Dedifferentiated amniotic fluid mesenchymal stem cell (primary cell): ENCODE measurements at regions not wholly inside any gene's neighbourhood (a gene's known extent, or its start where the extent isn't known, plus 50 kb on each side); places are given as distances from the start of the nearest gene placed in this dataset.

Experiments used
- DNase-seq: peaks from one replicate; pipeline ENCODE4 v3.0.0-alpha.2; 2016; ENCODE audit errors: extremely low spot score

DNA sequence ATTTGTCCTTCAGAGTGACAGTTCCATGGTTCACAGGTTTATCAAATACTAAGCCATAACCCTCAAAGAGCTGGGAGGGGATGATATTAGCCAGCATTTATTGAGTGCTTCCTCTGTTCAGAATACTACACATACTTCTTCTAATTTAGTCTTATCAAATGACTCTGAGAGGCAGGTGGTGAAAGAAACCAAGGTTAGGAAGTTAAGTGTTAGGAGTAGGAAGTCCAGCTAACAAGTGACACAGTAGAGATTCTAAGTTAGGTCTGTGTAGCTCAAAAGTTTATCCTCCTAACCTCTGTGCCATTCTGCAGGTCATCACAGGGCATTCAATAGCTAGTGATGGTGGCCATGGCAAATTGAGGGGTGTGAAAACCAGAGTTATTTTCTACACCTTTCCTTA, 198.3 kb upstream of the MID1 start:
- no peak for DNase-seq

DNA sequence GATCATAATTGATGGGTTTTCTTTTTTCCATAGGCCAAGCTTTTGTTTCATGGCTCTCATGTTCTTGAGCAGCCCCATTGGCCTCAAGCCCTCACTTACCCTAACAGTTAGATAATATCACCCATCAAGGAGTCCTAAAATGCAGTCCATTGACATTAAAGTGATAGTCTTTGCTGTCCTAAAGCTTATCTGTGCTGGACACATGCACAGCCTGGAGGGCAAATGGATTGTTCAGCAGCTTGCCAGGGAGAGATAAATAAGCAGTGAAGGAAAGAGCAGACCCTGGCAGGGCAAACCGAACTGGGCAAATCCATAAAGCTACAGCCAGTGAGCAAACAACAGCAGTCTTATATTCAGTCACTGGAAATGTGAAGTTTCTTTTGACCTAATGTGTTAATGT, 199.6 kb upstream of the MID1 start:
- DNase-seq, result no peak

DNA sequence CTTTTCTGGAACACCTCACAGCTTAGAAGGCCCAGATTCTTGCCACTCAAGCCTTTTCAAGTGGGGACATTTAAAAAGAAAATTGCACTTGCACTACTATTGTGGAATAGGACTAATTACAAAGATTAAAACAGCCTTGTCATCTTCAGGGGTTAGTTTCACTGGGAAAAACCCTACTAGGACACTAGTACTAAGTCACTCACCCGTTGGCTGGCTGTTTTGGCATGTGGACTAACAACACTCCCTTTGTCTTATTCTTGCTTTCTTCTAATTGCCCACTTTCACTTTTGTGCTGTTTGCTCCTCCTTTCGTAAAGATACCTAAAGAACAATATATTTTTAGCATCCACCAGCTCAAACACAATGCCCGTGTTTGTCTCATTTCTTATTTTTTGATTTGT, 200.9 kb upstream of the MID1 start:
- no peak for DNase-seq

GRCh38 chrX:10828036-10828435, 207.7 kb upstream of the MID1 start:
- no peak for DNase-seq

DNA sequence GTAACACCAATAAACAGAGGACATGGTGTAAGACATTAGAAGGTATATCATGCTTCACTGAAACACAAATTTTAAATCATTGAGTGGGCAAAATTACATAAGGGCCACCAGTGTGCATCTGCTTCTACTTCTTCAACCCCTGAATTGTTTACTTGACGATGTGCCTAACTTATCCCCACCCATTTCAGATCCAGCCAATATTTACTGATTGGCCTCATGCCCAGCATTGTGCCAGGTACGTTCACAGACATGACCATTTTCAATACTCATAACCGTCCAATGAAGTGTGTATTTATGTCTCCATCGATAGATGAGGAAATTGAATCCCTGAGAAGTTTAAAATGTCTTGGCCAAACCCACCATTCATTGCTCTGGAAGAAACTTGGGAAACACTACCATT, 208.3 kb upstream of the MID1 start:
- no peak for DNase-seq

DNA sequence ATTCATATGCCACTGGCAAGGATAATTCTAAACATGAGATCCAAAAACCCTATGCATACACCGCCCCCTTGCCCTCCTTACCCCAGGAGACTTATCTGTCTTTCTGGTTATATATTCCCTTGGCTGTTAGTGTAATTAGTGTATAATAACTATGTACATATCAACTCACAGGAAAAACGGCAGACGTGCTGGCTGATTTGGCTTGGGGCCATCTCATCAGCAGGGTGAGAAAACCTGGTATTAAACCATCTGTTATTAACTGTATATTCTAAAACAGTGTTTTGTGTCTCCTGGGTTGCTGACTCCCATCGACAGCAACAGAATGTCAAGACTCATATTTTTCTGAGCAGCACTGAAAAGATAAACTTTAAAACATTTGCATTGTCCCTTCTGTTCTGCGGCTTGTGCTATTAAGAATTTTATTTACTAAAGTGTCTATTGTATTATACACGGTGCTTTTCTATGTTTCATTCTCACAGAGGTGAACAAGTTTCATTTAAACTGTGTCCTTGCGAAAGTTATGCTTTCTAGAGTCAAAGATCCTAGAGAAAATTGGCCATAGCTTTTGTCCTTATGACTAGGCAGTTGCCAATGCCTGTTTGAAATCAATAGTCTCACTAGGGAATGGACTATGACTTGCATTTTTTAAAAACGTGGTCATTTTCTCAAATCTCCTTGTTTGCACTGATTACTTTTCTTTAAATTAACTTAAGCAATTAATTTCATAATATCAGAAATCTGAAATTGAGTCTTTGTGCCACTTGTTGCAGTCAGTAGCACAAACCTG, 211.5 kb upstream of the MID1 start:
- no peak for DNase-seq

DNA sequence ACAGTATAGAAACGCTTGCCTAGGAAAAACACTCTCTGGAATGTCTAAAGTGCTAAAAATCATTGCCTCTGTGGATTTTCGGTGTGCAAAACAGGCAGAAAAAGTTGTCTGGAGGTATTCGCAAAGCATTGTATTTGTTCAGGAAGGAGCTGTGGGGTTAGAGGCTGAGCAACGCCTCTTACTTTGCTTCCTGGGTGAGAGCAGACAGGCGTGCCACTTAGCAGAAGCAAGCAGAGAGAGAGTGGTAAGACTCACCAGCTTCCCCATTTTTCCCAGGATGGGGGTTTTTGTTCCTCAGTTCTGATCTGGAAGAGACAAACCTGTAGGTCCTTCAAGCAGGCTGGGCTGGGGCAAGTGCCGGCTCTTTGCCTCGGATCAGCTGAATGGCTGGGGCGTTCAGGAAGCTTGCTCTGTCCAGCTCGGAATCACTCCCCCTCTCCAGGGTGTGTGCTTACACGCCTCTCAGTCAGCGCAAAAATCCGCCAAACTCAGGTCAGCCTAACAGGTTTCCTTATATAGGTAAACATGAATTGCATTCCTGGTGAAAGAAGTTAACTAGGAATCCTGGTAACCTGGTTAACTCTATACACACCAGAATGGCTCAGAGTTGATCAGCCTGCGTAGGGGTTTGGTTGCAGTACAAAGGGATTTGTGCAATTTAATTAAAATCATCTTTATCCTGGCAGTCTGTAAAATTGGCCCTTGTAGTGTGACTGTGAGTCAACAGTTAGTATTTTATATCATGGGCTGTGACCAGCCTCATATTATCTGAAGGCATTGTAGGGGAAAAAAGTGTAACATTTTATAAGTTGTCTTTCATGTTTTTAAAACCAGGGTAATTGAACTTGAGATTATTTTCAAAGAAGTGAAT, 213.1 kb upstream of the MID1 start:
- DNase-seq, result no peak

DNA sequence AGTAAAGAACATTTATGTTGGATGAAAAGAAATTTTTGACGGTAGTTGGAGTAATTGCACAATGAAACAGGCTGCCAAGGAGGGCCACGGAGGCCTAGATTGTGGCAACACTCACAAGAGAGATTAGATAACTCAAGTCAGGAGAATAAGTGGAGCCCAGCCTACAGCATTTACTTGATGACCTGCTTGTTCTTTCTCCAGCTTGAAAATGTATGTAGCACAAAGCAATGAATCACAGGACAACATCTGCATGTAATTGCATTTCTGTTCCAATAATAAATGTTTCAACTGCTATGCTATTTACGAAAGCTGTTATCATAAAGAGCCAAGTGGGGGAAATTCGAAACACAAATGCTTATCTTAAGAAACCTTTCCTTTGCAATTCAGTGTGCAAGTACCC, 221.2 kb upstream of the MID1 start:
- DNase-seq, result no peak

DNA sequence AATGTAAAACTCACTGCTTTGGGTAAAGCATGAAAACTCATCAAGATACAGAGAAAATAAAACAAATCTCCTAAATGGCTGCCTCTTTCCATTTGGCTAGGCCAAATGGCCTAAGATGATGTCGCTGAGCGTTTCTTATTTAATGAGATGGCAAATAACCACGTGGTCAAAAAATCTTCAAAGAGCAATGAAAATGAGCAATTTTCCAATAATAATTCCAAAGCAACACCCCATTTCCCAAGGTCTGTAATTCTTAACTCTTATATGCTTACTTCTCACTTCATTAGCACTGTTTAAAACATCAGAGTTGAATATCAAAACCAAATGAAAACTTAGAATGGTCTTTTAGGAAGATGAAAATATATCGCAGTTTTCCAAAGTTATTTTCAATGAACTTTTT, 222.3 kb upstream of the MID1 start:
- no peak for DNase-seq

GRCh38 chrX:10847333-10847732, 226.9 kb upstream of the MID1 start:
- DNase-seq, result no peak

DNA sequence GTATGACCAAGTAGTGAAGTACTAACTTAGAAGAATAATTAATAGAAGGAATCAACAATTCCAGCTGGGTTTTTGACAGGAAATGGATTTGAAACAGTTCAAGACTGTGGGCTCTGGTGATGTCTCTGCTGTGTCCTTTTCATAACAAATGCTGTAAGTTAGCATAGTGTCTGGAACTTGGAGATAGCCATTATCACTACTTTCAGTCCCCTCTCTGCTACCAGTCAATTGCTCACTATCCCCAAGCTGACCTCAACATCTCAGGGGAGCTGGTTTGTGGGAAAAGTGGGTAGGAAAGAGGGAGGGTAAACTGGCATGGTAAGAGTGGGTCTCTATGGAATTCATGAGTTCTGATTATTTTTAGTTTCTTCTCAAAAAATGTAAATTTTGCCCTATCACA, 231.4 kb upstream of the MID1 start:
- no peak for DNase-seq

DNA sequence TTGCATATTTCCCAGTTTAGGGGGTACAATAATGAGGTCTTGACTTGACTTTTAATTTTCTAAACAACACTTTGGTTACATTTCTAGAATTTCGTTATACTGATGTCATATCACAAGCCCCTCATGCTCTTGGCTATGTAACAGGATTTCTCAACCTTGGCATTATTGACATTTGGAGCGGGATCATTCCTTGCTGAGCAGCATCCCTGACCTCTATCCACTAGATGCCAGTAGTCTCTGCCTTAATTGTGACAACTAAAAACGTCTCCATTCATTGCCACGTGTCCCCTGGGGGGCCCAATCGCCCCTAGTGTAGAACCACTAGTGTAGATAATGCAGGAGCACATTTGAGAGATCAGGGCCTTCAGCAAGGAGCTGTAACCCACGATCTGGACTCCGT, 234.2 kb upstream of the MID1 start:
- DNase-seq, result no peak

DNA sequence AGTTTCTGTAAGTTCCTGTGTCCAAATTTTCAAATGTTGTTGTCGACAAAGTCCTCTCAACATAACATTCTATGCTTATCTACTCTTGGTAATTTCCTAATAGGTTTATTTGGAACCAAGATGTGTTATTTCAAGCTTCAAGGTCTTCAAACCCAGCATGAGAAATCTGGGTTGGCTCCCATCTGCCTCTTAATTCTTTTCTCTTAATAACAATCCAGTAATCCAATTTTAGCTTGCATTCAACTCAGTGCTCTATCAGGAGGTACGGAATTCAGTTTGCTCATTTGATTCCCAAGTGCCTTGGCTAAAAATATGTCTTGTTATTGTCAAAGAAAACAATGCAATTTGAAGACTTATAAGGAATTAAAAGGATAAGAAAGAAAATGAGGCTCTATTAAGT, 235.5 kb upstream of the MID1 start:
- DNase-seq, result no peak

DNA sequence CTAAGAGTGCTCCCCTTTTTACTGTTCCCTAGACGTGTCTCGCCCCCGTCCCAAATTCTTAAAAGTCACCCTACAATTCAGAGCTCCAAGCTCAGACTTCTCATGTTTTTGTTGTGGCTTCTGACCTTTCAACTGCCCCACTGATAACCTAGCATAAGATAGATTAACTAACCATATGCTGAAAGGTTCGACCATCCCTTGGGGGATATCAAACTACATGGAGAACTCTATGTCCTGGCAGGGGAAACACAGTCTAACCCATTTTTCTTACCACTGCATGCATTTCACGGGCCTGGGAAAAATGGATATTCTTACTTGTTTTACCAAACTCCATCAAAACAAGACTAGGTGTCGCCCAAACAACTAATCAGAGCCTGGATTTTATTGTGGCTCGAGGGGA, 236.4 kb upstream of the MID1 start:
- no peak for DNase-seq

DNA sequence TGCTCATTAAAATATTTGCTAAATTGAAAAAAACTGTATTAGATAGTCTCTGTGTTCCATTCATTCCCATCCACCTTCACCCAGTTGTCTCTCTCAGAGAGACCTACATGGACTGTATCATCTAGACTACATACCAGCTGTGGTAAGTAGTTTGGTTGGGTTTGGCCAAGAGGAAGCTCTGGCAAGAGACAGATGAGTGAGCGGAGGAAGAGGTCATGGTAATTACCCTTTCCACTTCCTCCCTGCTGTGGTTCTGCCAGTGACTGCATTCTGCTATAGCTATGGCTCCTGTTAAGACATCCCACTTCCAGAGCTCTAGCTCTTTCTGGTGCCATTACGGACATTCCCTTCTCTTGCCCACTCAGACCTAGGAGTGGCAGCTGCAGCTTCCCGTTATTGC, 239.0 kb upstream of the MID1 start:
- no peak for DNase-seq

GRCh38 chrX:10875995-10876394, 235.1 kb upstream of the HCCS start:
- no peak for DNase-seq

DNA sequence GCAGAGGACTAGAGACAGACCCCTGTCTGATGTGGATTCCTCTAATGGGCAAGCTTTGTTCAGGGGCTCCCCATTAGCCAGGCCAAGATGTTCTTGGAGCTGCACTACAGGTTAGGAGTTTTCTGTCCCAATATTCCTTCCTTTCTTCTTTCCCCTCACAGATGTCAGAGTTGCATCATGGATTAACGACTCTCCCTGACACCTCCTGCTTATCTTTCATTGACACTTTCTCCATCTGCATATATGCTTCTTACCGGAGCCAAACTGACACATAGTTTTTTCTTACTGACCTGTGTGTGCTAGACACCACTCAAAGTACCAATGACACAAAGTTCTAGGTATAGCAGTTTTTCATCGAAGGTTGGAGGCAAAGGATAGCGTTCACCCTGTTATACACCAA, 228.6 kb upstream of the HCCS start:
- DNase-seq, result no peak

DNA sequence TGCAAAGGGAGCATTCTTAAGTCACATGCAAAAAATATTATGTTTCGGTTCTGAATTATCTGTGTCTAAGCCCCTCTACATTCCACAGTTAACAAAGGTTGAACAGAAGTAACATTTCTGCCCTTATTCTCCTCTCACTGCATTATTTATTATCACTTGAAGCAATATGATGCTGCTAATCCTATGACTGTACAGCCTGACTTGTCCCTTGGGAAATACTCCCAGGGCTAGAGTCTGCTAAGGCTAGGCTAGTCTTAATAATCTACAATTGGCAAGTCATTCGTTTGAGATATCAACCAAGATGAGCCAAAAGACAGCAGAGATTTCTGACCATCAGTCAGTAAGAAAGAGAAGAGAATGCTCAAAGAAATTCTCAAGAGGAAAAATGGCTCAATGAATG, 226.9 kb upstream of the HCCS start:
- DNase-seq, result no peak

- no peak for DNase-seq
Measured at GRCh38 chrX:10892621-10893225, 218.4 kb upstream of the HCCS start.

DNA sequence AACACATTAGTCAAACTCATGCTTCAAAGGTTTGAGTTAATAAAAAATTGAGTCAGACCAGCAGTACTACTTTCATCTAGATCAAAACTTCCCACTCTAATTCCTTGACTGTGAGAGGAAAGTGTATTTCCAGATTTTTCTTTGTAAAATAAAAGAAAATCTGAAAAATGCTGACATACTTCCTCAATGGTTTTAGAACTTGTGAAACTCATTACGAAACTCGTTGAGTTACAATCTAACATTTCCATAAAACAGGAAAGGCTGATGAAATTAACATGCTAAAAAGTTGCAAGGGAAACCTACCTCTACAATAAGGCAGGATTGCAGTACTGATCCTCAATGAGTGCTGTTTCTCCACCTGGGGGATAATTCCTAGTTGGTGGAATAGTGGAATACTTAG, 217.8 kb upstream of the HCCS start:
- no peak for DNase-seq

- no peak for DNase-seq
Measured at GRCh38 chrX:10893976-10894375, 217.2 kb upstream of the HCCS start.

DNA sequence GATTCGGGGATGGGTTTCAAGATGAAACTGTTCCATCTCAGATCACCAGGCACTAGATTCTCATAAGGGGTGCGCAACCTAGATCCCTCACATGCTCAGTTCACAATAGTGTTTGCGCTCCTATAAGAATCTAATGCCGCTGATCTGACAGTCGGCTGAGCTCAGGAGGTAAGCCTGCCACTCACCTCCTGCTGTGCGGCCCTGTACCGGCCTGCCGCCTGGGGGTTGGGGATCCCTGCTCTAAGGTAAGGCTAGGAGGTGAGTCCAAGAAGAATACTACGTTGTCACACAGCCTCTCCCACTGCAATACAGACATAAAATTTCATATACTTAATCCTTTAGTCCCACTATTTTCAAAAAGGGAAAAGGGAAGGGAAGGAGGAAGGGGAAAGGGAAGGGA, 213.4 kb upstream of the HCCS start:
- no peak for DNase-seq
